Fibroblast of lung (primary cell): ENCODE measurements at regions not wholly inside any gene's neighbourhood (a gene's known extent, or its start where the extent isn't known, plus 50 kb on each side); places are given as distances from the start of the nearest gene placed in this dataset.

ENCODE experiments used
- CTCF ChIP-seq, 2 donors: IDR thresholded peaks in 1 of 2; conservative IDR thresholded peaks in 1 of 2; 1 replicate in 1 of 2; 2 replicates in 1 of 2; pipeline ENCODE4 v1.5.1; 2011 to 2012; ENCODE audit warnings: low read length in 2 of 2, control low read depth in 1 of 2, inconsistent platforms in 1 of 2, low read depth in 1 of 2, mild to moderate bottlenecking in 1 of 2
- EZH2 ChIP-seq: IDR thresholded peaks from 2 replicates; pipeline ENCODE4 v1.5.1; 2012; ENCODE audit warnings: low read length, control low read depth, mild to moderate bottlenecking; ENCODE audit errors: missing control alignments

- no peak for TF ChIP-seq CTCF (conservative IDR thresholded peaks at IDR 0.05 in 1 of 2, IDR thresholded peaks at IDR 0.05 in 1 of 2; ENCODE audit: low read depth in 1 of 2, low read length in 2 of 2)
- TF ChIP-seq EZH2, result no peak
These were observed 110.2 kb upstream of the HAND1 start for GRCh38 chr5:154588091-154588774.
